Activated CD4-positive, alpha-beta memory T cell treated with anti-CD3 and anti-CD28 coated beads for 36 hours (primary cell): ENCODE measurements at regions not wholly inside any gene's neighbourhood (a gene's known extent, or its start where the extent isn't known, plus 50 kb on each side); places are given as distances from the start of the nearest gene placed in this dataset.

Experiments used
- CTCF ChIA-PET: fragments of 350-600 bp; sonication (Branson Sonifier 250); formaldehyde crosslinking; loops from one replicate; lab custom pipeline; 2021; ENCODE audit warnings: antibody characterized with exemption, inconsistent platforms; lab: Charles Lee
- POLR2A ChIA-PET: fragments of 350-600 bp; sonication (Branson Sonifier 250); formaldehyde crosslinking; loops from one replicate; lab custom pipeline; 2021; ENCODE audit warnings: antibody characterized with exemption; lab: Charles Lee
- DNase-seq: peaks from one replicate; pipeline ENCODE4 v3.0.0-alpha.2; 2020
- H3K27ac Mint-ChIP-seq: one replicate; pipeline ENCODE4 v1.8.0; 2021; ENCODE audit warnings: mixed read lengths
- H3K27me3 Mint-ChIP-seq: one replicate; pipeline ENCODE4 v1.8.0; 2021; ENCODE audit warnings: mixed read lengths
- H3K36me3 Mint-ChIP-seq: one replicate; pipeline ENCODE4 v1.8.0; 2021; ENCODE audit warnings: mixed read lengths
- H3K4me1 Mint-ChIP-seq: one replicate; pipeline ENCODE4 v1.8.0; 2021; ENCODE audit warnings: low read depth, mixed read lengths
- H3K4me3 Mint-ChIP-seq: one replicate; pipeline ENCODE4 v1.8.0; 2021; ENCODE audit warnings: mild to moderate bottlenecking, mixed read lengths
- H3K9me3 Mint-ChIP-seq: one replicate; pipeline ENCODE4 v1.8.0; 2021; ENCODE audit warnings: mixed read lengths
- intact Hi-C: fragments of 100-400 bp; cut with micrococcal nuclease; formaldehyde crosslinking; loops from one replicate; pipeline ENCODE4 v1.15.1; 2023

DNA sequence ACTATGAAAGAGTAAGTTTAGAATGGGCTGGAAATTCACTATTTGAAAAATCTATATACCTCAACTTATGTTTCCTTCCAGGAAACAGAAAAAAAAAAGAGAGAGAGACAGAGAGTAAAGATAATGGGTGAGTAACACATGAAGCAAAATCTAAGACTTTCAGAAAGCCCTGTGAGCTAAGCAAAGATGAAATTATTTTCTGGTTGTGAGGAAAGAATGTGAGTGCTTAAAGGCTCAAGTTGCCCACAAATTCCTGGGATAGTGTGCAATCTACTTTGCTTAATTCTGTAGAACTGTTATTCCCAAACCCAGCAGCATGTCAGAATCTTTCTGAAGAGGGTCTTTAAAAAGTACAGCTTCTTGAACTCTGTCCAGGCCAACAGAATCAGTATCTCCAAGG is 337.7 kb upstream of the AGTR1 start:
- Mint-ChIP-seq H3K4me1 (no peaks in the 10 kb centered on the region), H3K9me3 (peaks cover 7% of the 10 kb centered on the region), H3K27ac (no peak overlapping the region), H3K27me3 (no peaks in the 10 kb centered on the region), H3K4me3 (no peak overlapping the region), H3K36me3 (no peaks in the 10 kb centered on the region)
- CTCF ChIA-PET, result no interaction called here
- intact Hi-C loops, result no loop called here
- POLR2A ChIA-PET, result no interaction called here
- no peak for DNase-seq

DNA sequence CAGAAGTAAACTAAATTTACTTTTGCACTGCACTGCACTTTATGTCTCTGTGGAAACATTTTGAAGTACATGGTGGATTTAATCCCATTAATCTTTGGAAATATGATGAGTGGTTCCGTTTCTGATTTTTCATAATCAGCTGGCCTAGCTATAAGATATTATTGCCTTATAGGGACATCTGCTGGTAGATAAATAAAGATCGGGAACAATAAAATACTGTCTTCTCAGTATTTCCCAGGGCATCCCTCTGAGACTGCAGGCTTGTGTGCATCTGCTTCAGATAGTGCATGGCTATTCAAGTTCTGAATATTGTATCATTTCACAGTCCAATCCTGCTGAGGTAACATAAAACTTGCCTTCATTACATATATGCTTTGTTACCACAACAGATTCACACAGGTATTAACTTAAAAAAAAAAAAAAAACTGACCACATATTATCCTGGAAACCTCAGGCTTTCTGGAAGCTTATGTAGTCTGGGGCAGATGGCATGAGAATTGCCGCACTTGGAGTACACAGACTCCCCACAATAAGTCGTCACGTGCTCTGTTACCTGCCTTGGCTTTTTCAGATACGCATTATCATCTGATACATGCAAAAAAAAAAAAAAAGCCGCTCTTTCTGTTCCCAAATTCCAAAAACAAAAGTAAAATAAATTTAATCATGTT is 330.8 kb upstream of the AGTR1 start:
- peaks cover 3% of the 10 kb centered on the region for H3K9me3 Mint-ChIP-seq
- H3K36me3 Mint-ChIP-seq, result no peaks in the 10 kb centered on the region
- no peak for DNase-seq
- no peak overlapping the region for H3K27ac Mint-ChIP-seq
- H3K4me1 Mint-ChIP-seq, result no peaks in the 10 kb centered on the region
- no peak overlapping the region for H3K4me3 Mint-ChIP-seq
- ChIA-PET POLR2A (no interaction called here), CTCF (no interaction called here)
- intact Hi-C loops, result no loop called here
- no peaks in the 10 kb centered on the region for H3K27me3 Mint-ChIP-seq

DNA sequence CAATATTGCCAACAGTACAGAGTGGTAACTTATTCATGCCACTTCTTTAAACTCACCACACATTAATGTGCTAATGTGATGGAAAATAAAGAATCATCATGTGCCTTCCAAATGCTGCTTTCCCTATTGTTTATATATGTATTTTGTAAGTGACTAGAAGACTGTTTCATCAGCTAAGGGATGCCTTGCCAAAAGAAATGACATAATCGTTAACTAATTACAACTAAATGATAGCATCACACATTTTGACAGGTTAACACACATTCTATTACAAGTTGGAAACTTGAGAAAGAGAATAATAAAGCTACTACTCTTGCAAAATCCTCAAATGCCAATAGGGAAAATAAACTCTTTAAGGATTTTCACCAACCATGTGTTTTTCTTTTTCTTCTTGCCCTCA is 329.9 kb upstream of the AGTR1 start:
- H3K36me3 Mint-ChIP-seq, result no peaks in the 10 kb centered on the region
- H3K4me1 Mint-ChIP-seq, result no peaks in the 10 kb centered on the region
- ChIA-PET CTCF (interaction anchor here (0.6 kb wide), 1 partner anchor 8 kb away, joined by 3 read pairs; no protein-coding TSS in a partner anchor), POLR2A (no interaction called here)
- H3K27me3 Mint-ChIP-seq, result no peaks in the 10 kb centered on the region
- H3K4me3 Mint-ChIP-seq, result no peak overlapping the region
- intact Hi-C loops, result no loop called here
- no peak overlapping the region for H3K27ac Mint-ChIP-seq
- no peak for DNase-seq
- H3K9me3 Mint-ChIP-seq, result peaks cover 3% of the 10 kb centered on the region

DNA sequence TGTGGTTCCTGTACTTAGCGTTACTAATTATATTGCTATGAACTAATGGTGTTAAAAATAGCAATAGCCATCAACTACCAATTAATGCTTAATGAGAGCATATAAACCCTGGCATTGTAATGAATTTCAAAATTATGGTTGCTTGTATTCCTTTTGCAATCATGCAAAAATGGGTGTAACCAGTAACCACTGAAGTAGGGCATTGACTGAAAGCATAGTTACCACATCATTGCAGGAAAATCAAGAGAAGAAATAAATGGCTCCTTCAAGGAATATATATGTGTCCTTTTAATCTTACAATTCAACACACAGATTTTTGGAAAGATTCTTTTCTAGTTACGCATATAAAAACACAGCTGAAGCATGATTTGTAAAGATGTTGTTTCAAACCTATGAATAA is 328.3 kb upstream of the AGTR1 start:
- Mint-ChIP-seq H3K9me3 (peaks cover 3% of the 10 kb centered on the region), H3K4me3 (no peak overlapping the region), H3K27ac (no peak overlapping the region), H3K4me1 (no peaks in the 10 kb centered on the region), H3K36me3 (no peaks in the 10 kb centered on the region), H3K27me3 (no peaks in the 10 kb centered on the region)
- DNase-seq, result no peak
- intact Hi-C loops, result no loop called here
- ChIA-PET CTCF (interaction anchor here (0.6 kb wide), 1 partner anchor 178 kb away, joined by 3 read pairs; no protein-coding TSS in a partner anchor), POLR2A (no interaction called here)

DNA sequence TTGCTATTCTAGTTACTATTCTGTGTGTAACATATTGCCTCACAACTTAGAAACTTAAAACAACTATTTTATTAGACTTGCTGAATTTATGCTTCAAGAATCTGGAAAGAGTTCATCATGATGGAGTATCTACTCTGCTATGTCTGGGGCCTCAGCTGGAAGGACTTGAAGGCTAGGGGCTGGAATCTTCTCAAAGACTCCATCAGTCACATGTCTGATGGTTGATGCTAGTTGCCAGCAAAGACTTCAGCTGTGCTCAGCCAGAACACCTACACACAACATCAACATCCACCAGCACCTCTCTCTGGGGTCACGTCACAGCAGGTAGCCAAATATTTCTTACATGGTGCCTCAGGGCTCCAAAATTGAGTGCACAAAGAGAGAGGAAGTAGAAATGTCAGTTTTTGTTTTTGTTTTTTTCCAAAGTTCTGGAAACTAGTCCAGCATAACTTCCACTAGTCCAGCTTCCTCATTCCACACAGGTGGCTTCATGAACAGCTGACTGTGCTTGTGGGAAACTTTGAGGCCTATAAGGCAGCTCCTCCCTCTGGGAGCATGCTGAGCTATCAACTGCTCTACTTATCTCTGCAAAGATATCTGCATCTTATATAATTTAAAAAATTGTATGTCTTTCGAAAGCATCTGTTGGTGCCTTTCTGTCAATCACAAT is 325.4 kb upstream of the AGTR1 start:
- no peaks in the 10 kb centered on the region for H3K4me1 Mint-ChIP-seq
- H3K4me3 Mint-ChIP-seq, result no peak overlapping the region
- CTCF ChIA-PET, result no interaction called here
- DNase-seq, result no peak
- no peaks in the 10 kb centered on the region for H3K9me3 Mint-ChIP-seq
- POLR2A ChIA-PET, result no interaction called here
- no peaks in the 10 kb centered on the region for H3K27me3 Mint-ChIP-seq
- H3K36me3 Mint-ChIP-seq, result no peaks in the 10 kb centered on the region
- intact Hi-C loops, result loop anchor here (10.0 kb wide), 1 partner anchor 572 kb away; no protein-coding TSS in a partner anchor
- no peak overlapping the region for H3K27ac Mint-ChIP-seq

DNA sequence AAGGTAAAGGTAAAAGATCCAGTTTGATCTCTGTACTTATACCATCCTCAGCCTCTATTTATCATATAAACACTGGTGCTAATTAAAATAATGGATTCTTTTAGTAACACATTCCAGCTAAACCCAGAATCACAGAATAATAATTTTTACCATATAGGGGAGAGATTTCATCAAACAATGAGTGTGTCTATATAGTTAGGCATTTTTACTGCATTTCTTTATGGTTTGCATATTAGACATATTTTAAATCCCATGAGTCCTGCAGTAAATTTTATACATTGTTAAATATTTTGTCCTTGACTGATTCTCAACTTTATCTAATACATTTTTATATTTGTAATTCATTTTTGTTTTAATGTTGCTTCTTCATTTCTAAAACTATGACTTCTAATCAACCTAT is 323.7 kb upstream of the AGTR1 start:
- POLR2A ChIA-PET, result no interaction called here
- Mint-ChIP-seq H3K27me3 (no peaks in the 10 kb centered on the region), H3K4me1 (no peaks in the 10 kb centered on the region)

DNA sequence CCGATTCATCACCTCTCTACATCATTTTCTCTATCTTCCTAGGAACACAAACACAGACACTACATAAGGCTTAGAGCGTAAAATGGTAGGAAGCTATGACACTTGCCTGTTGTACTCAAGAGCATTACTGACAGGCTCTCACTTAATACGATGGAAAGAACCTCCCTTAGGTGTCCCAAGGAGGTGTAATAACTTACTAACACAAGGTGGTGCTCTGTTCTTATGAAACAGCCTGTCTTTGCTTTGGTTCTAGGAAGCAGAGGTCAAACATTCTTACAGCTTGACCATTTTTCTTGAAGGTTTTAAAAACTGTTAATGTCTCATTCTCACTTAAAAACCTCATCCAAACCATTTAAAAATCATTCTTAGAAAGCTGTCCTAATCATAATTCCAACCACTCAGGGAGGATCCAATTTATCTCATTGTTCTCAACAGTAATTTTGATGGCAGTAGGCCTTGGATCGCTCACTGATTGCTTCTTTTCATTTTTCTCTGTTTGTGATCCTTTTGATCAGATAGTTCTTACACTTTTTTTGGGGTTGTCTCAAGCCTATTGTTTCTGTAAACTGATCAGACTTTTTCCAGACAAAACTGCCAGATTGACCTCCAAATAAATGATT is 317.8 kb upstream of the AGTR1 start:
- DNase-seq, result no peak
- Mint-ChIP-seq H3K36me3 (no peaks in the 10 kb centered on the region), H3K4me3 (no peak overlapping the region), H3K27me3 (no peaks in the 10 kb centered on the region), H3K9me3 (peaks cover 5% of the 10 kb centered on the region), H3K4me1 (no peaks in the 10 kb centered on the region), H3K27ac (no peak overlapping the region)
- ChIA-PET CTCF (no interaction called here), POLR2A (no interaction called here)
- intact Hi-C loops, result loop anchor here (10.0 kb wide), 1 partner anchor 565 kb away; no protein-coding TSS in a partner anchor

More for the DNA sequence above, 323.7 kb upstream of the AGTR1 start:
- Mint-ChIP-seq H3K36me3 (no peaks in the 10 kb centered on the region), H3K4me3 (no peak overlapping the region), H3K27ac (no peak overlapping the region), H3K9me3 (no peaks in the 10 kb centered on the region)
- DNase-seq, result no peak
- intact Hi-C loops, result loop anchor here (10.0 kb wide), 1 partner anchor 571 kb away; no protein-coding TSS in a partner anchor
- CTCF ChIA-PET, result no interaction called here

DNA sequence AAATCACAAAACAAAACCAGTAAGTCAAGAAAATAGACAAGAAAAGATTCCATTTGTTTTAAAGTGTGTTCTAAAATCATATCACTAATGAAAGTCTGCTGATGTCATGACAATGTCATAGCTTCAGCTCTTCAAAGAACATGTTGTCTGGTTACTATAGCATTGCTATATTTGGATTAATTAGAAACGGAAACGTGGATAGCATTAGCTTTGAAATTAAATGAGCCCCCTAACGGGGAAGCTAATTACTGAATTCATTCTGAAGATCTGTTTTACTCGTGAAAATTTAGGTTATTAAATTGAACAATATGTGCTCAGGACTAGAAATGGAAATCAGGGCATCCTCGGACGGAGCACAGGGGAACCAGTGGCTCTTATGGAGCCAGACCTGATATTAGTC is 316.7 kb upstream of the AGTR1 start:
- Mint-ChIP-seq H3K27ac (no peak overlapping the region), H3K4me1 (no peaks in the 10 kb centered on the region), H3K4me3 (no peak overlapping the region), H3K36me3 (no peaks in the 10 kb centered on the region), H3K27me3 (no peaks in the 10 kb centered on the region), H3K9me3 (peaks cover 5% of the 10 kb centered on the region)
- ChIA-PET POLR2A (no interaction called here), CTCF (no interaction called here)
- DNase-seq, result no peak
- intact Hi-C loops, result no loop called here

DNA sequence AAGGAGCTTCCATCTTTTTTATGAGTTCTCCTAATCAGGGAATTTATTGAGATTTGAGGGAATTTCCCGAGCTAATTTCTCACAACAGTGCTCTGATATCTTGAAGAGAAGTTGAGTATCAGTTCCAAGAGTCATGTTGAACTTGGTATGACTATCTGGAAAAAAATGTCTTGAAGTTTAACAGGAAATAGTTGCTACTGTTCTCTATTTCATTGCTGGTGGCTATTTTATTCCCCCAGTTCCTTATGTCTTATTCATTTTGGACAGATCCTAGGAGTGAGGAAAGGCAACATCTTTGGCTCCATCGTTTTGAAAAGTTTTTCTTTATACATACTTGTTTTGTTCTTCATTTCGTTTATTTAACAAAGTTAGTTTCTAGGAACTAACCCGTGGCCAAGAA is 307.8 kb upstream of the AGTR1 start:
- intact Hi-C loops, result no loop called here
- Mint-ChIP-seq H3K4me3 (no peak overlapping the region), H3K27ac (no peak overlapping the region), H3K36me3 (no peaks in the 10 kb centered on the region), H3K4me1 (no peaks in the 10 kb centered on the region), H3K9me3 (no peaks in the 10 kb centered on the region), H3K27me3 (no peaks in the 10 kb centered on the region)
- no peak for DNase-seq
- ChIA-PET POLR2A (no interaction called here), CTCF (no interaction called here)

DNA sequence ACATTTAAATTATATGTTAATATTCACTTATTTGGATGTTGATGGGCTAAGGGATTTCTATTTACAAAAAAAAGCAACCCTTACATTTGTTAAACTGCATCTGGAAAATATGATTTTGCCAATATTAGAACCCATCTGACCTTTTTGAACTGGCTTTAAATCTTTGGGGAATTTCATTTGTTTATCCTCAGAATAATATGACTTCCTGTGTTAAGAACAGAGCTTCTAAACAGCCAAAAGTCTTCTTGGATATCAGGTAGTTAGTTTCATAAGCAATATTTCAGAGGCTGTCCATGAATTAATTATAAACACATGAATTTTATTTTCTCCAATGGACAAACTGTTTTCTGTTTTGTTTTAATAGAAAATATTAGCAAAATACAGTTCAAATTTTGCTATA is 301.9 kb upstream of the AGTR1 start:
- H3K27me3 Mint-ChIP-seq, result no peaks in the 10 kb centered on the region
- POLR2A ChIA-PET, result no interaction called here
- H3K27ac Mint-ChIP-seq, result no peak overlapping the region
- intact Hi-C loops, result no loop called here
- H3K4me1 Mint-ChIP-seq, result no peaks in the 10 kb centered on the region
- H3K9me3 Mint-ChIP-seq, result peaks cover 2% of the 10 kb centered on the region
- no peaks in the 10 kb centered on the region for H3K36me3 Mint-ChIP-seq
- CTCF ChIA-PET, result no interaction called here
- H3K4me3 Mint-ChIP-seq, result no peak overlapping the region
- no peak for DNase-seq

DNA sequence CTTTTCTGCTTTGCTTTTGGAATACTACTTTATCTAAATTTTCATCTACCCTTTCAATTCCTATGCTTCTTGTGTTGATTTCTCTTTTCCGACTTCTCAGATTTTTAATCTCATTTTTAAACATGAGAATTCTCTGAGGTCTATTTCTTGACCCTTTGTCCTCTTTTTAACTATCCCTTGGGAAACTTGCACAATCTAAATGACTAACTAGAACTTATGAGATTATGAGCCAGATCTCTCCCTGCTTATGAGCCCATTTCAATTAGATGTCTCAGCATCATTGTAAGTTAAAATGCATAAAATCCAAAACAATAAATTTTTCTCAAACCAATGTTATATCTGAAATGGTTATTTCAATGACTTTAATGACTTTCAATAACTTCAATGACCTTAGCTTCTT is 296.9 kb upstream of the AGTR1 start:
- Mint-ChIP-seq H3K4me3 (no peak overlapping the region), H3K36me3 (no peaks in the 10 kb centered on the region), H3K27me3 (no peaks in the 10 kb centered on the region), H3K9me3 (peaks cover 9% of the 10 kb centered on the region), H3K27ac (no peak overlapping the region), H3K4me1 (no peaks in the 10 kb centered on the region)
- CTCF ChIA-PET, result no interaction called here
- intact Hi-C loops, result no loop called here
- DNase-seq, result no peak
- POLR2A ChIA-PET, result no interaction called here

DNA sequence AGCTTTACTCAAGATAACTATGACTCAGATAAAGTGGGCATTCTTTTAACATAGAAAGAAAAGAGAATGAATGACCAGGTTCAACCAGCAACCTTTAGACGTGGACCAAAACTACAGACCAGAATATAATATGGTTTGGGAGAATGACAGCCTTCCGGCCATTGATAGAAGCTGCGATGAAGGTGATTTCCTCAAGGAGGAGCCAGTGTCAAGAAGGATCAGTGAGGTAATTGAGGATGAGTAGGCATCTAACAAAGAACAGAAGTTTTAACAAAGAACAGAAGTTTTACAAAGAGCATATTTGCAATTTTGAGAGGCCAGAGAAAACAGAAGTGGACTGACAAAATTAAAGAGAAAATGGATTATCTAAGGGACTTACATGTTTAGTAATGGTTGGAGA is 289.0 kb upstream of the AGTR1 start:
- CTCF ChIA-PET, result no interaction called here
- no peaks in the 10 kb centered on the region for H3K27me3 Mint-ChIP-seq
- no peaks in the 10 kb centered on the region for H3K4me1 Mint-ChIP-seq
- H3K4me3 Mint-ChIP-seq, result no peak overlapping the region
- intact Hi-C loops, result no loop called here
- H3K27ac Mint-ChIP-seq, result no peak overlapping the region
- no peak for DNase-seq
- H3K36me3 Mint-ChIP-seq, result no peaks in the 10 kb centered on the region
- peaks cover 27% of the 10 kb centered on the region for H3K9me3 Mint-ChIP-seq
- POLR2A ChIA-PET, result no interaction called here
